MM.1S (cell line): ENCODE measurements at regions not wholly inside any gene's neighbourhood (a gene's known extent, or its start where the extent isn't known, plus 50 kb on each side); places are given as distances from the start of the nearest gene placed in this dataset.

Experiments used
- DNase-seq: peaks from one replicate; pipeline ENCODE4 v3.0.0-alpha.2; 2015
- H2AFZ ChIP-seq: fragments of 300-600 bp; sonication (generic); 2 replicates; pipeline ENCODE4 v1.6.0; 2016; ENCODE audit warnings: antibody characterized with exemption, low read length
- H3F3A ChIP-seq: fragments of 300-600 bp; sonication (generic); 2 replicates; pipeline ENCODE4 v1.6.1; 2016; ENCODE audit warnings: mild to moderate bottlenecking, antibody characterized with exemption, low read length, moderate library complexity, mixed read lengths; ENCODE audit not compliant: insufficient read depth
- H3K27ac ChIP-seq: fragments of 300-600 bp; sonication (generic); 2 replicates; pipeline ENCODE4 v1.5.1; 2016; ENCODE audit warnings: mild to moderate bottlenecking, low read length
- H3K27me3 ChIP-seq: fragments of 300-600 bp; sonication (generic); replicated peaks from 2 replicates; pipeline ENCODE4 v1.6.0; 2016; ENCODE audit warnings: low read length; ENCODE audit not compliant: insufficient read depth
- H3K36me3 ChIP-seq: fragments of 300-600 bp; sonication (generic); replicated peaks from 2 replicates; pipeline ENCODE4 v1.6.1; 2016; ENCODE audit warnings: mild to moderate bottlenecking, low read length, mixed read lengths; ENCODE audit not compliant: insufficient read depth
- H3K4me1 ChIP-seq: fragments of 300-600 bp; sonication (generic); 2 replicates; pipeline ENCODE4 v1.6.1; 2016; ENCODE audit warnings: low read length, mixed read lengths
- H3K4me2 ChIP-seq: fragments of 300-600 bp; sonication (generic); 2 replicates; pipeline ENCODE4 v1.6.0; 2016; ENCODE audit warnings: low read depth, low read length
- H3K4me3 ChIP-seq: fragments of 300-600 bp; sonication (generic); 2 replicates; pipeline ENCODE4 v1.5.1; 2016; ENCODE audit warnings: low read length, mixed read lengths
- H3K79me2 ChIP-seq: fragments of 300-600 bp; sonication (generic); 2 replicates; pipeline ENCODE4 v1.6.1; 2016; ENCODE audit warnings: mixed run types, low read length, mixed read lengths
- H3K9ac ChIP-seq: fragments of 300-600 bp; sonication (generic); 2 replicates; pipeline ENCODE4 v1.6.1; 2016; ENCODE audit warnings: low read length, mixed read lengths
- H3K9me2 ChIP-seq: fragments of 300-600 bp; sonication (generic); replicated peaks from 2 replicates; pipeline ENCODE4 v1.6.1; 2016; ENCODE audit warnings: mild to moderate bottlenecking, low read length, mixed read lengths; ENCODE audit not compliant: insufficient read depth
- H3K9me3 ChIP-seq: fragments of 300-600 bp; sonication (generic); replicated peaks from 2 replicates; pipeline ENCODE4 v1.6.1; 2016; ENCODE audit warnings: mild to moderate bottlenecking, low read length, mixed read lengths; ENCODE audit not compliant: insufficient read depth
- H4K20me1 ChIP-seq: fragments of 300-600 bp; sonication (generic); 2 replicates; pipeline ENCODE4 v1.6.1; 2016; ENCODE audit warnings: mild to moderate bottlenecking, low read length, moderate library complexity, mixed read lengths; ENCODE audit not compliant: insufficient read depth
- EZH2 ChIP-seq: fragments of 300-600 bp; sonication (generic); optimal IDR thresholded peaks from 2 replicates; pipeline ENCODE3; 2017; ENCODE audit warnings: low read depth, mild to moderate bottlenecking, antibody characterized with exemption, low read length, mixed read lengths
- EZH2phosphoT487 ChIP-seq: fragments of 300-600 bp; sonication (generic); IDR thresholded peaks from 2 replicates; pipeline ENCODE4 v1.6.1; 2018; ENCODE audit warnings: antibody characterized with exemption, low read length
- TF ChIP-seq, protein P1 (sequence below): fragments of 300-600 bp; sonication (generic); IDR thresholded peaks from 2 replicates; pipeline ENCODE4 v1.5.1; 2016; ENCODE audit warnings: antibody characterized with exemption, low read length, mixed read lengths

DNA sequence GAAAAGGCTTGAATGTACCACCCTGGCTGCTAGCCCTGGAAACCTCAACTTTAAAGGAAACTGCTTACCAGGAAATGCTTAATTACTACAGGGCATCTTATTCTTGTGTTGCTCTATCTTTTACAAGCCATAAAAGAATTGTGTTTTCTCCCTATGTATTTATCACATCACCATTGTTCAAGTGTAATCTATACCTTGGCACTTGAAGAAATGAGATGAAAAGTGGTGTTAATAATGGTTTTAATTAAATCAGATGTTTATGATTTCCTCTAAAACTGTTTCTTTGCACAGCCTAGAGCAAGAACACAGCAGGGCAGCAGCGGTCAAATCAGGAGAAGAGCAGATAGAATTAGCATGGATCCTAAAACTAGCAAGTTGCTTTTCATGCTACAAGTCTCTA, 131.8 kb upstream of the RGMB start:
- DNase-seq: no peak

DNA sequence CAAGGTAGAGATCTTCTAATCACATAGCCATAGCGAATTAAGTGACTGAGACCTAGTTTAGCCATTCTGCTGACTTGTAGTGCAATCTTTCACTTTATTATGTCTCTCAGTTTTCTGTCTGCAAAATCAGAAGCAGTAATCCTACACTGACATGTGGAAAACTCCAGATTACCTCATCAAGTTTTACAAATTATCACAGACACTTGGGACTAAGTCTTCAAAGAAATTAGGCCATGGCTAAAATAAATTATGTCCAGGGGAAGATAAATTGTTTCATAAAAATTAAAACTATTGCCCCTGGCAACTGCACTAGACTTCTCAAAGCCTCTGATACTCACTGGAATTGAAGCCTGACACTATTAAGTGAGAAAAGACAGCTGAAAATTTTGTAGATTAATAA, 129.9 kb upstream of the RGMB start:
- no peaks in the 10 kb centered on the region for H4K20me1 ChIP-seq
- H3K4me2 ChIP-seq: no peak overlapping the region
- no peaks in the 10 kb centered on the region for H3K79me2 ChIP-seq
- no peak overlapping the region for H2AFZ ChIP-seq
- TF ChIP-seq EZH2 (no peak), EZH2phosphoT487 (no peak)
- TF ChIP-seq, protein P1, sequence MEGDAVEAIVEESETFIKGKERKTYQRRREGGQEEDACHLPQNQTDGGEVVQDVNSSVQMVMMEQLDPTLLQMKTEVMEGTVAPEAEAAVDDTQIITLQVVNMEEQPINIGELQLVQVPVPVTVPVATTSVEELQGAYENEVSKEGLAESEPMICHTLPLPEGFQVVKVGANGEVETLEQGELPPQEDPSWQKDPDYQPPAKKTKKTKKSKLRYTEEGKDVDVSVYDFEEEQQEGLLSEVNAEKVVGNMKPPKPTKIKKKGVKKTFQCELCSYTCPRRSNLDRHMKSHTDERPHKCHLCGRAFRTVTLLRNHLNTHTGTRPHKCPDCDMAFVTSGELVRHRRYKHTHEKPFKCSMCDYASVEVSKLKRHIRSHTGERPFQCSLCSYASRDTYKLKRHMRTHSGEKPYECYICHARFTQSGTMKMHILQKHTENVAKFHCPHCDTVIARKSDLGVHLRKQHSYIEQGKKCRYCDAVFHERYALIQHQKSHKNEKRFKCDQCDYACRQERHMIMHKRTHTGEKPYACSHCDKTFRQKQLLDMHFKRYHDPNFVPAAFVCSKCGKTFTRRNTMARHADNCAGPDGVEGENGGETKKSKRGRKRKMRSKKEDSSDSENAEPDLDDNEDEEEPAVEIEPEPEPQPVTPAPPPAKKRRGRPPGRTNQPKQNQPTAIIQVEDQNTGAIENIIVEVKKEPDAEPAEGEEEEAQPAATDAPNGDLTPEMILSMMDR: no peak
- no peak for DNase-seq
- no peak overlapping the region for H3K4me3 ChIP-seq
- no peaks in the 10 kb centered on the region for H3K36me3 ChIP-seq
- H3F3A ChIP-seq: no peaks in the 10 kb centered on the region
- H3K9me2 ChIP-seq: no peaks in the 10 kb centered on the region
- H3K9ac ChIP-seq: no peak overlapping the region
- H3K27ac ChIP-seq: no peak overlapping the region
- no peaks in the 10 kb centered on the region for H3K27me3 ChIP-seq
- no peaks in the 10 kb centered on the region for H3K4me1 ChIP-seq
- no peaks in the 10 kb centered on the region for H3K9me3 ChIP-seq

More for the DNA sequence above, 131.8 kb upstream of the RGMB start:
- no peak overlapping the region for H3K4me3 ChIP-seq
- H3K9me3 ChIP-seq: no peaks in the 10 kb centered on the region
- no peak overlapping the region for H3K27ac ChIP-seq
- no peaks in the 10 kb centered on the region for H3K79me2 ChIP-seq
- no peaks in the 10 kb centered on the region for H3K36me3 ChIP-seq
- no peaks in the 10 kb centered on the region for H3K27me3 ChIP-seq
- H3F3A ChIP-seq: no peaks in the 10 kb centered on the region
- no peaks in the 10 kb centered on the region for H3K9me2 ChIP-seq
- no peak overlapping the region for H3K4me2 ChIP-seq
- no peaks in the 10 kb centered on the region for H3K4me1 ChIP-seq
- H2AFZ ChIP-seq: no peak overlapping the region
- no peaks in the 10 kb centered on the region for H4K20me1 ChIP-seq
- no peak overlapping the region for H3K9ac ChIP-seq
- TF ChIP-seq EZH2phosphoT487 (no peak), EZH2 (no peak)
- TF ChIP-seq, protein P1: no peak

DNA sequence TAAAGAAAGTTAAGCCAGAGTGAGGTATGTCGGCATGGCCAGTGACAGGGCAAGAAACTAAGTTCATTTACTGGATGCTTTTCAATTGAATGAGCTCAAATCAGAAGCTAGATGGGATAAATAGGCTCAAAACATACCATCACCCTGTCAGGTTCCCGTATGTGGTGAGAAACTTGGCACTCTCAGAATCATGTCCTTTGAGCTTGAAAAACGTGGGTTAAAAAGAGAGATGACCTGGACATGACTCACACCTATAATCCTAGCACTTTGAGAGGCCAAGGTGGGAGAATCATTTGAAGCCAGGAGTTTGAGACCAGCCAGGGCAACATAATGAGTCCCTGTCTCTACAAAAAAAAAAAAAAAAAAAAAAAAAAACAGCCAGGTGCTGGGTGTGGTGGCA, 121.7 kb upstream of the RGMB start:
- no peak overlapping the region for H2AFZ ChIP-seq
- H3K36me3 ChIP-seq: no peaks in the 10 kb centered on the region
- no peaks in the 10 kb centered on the region for H3K9me2 ChIP-seq
- H3K27me3 ChIP-seq: no peaks in the 10 kb centered on the region
- H3K9ac ChIP-seq: no peak overlapping the region
- no peak overlapping the region for H3K4me3 ChIP-seq
- H3K27ac ChIP-seq: no peak overlapping the region
- TF ChIP-seq, protein P1: no peak
- TF ChIP-seq EZH2 (no peak), EZH2phosphoT487 (no peak)
- no peaks in the 10 kb centered on the region for H3F3A ChIP-seq
- no peak for DNase-seq
- H4K20me1 ChIP-seq: no peaks in the 10 kb centered on the region
- no peaks in the 10 kb centered on the region for H3K9me3 ChIP-seq
- H3K79me2 ChIP-seq: no peaks in the 10 kb centered on the region
- no peaks in the 10 kb centered on the region for H3K4me1 ChIP-seq
- no peak overlapping the region for H3K4me2 ChIP-seq
